ENCODE measurements at regions not wholly inside any gene's neighbourhood (a gene's known extent, or its start where the extent isn't known, plus 50 kb on each side); places are given as distances from the start of the nearest gene placed in this dataset.

DNA sequence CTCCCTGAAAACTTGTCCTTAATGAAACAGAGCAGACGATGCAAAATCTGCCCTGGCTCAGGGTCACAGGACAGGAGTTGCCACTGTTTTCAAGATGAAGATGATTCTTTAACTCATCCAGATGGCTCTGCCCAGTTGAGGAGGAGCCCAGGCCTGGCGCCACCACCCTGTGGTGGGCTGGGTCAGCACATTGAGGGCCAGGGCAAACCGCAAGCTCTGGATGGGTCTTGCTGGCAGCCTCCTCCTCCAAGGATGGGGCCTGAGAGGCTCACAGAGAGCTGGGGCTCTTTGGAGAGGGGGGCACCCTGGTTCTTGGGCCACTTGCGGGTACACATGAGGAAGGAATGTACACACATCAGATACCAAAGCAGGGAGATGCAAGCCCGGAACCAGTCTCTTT is 158.2 kb downstream of the NUAK1 start:
- Histone ChIP-seq H3K4me3 (no peak overlapping the region), H3K36me3 (no peaks in the 10 kb centered on the region), H3K27me3 (ENCODE audit: low read depth) (no peaks in the 10 kb centered on the region), H3K9me3 (replicated peaks) (no peaks in the 10 kb centered on the region), H3K4me1 (peaks cover 35% of the 10 kb centered on the region), H3K27ac (replicated peaks) (peak overlapping the region; percentile 16)
- TF ChIP-seq, protein P1, sequence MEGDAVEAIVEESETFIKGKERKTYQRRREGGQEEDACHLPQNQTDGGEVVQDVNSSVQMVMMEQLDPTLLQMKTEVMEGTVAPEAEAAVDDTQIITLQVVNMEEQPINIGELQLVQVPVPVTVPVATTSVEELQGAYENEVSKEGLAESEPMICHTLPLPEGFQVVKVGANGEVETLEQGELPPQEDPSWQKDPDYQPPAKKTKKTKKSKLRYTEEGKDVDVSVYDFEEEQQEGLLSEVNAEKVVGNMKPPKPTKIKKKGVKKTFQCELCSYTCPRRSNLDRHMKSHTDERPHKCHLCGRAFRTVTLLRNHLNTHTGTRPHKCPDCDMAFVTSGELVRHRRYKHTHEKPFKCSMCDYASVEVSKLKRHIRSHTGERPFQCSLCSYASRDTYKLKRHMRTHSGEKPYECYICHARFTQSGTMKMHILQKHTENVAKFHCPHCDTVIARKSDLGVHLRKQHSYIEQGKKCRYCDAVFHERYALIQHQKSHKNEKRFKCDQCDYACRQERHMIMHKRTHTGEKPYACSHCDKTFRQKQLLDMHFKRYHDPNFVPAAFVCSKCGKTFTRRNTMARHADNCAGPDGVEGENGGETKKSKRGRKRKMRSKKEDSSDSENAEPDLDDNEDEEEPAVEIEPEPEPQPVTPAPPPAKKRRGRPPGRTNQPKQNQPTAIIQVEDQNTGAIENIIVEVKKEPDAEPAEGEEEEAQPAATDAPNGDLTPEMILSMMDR (IDR thresholded peaks at IDR 0.05; ENCODE audit: borderline replicate concordance): no peak
- no peak for DNase-seq
- intact Hi-C loops (cut with micrococcal nuclease): no loop called here

DNA sequence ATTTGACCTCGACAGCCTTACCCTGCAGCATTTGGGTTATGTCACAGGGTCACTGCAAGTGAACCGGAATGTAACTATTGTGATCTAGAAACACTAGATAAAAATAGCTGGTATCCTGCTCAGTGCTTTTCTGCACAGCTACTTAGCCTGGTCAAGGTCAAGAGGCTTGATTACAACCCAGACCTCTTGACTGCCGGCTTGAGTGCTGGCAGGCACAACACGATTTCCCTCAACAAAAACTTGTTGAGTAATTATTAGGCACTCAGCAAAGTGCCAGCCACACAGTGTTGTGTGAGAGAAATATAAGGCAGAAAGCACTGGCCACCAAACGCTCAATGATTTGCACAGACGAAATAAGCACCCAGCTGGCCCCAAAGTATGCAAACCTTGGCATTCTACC is 156.7 kb downstream of the NUAK1 start:
- peak overlapping the region; percentile 83 for H3K27ac ChIP-seq (replicated peaks)
- H3K36me3 ChIP-seq: no peaks in the 10 kb centered on the region
- H3K4me1 ChIP-seq: peaks cover 35% of the 10 kb centered on the region
- intact Hi-C loops (cut with micrococcal nuclease): no loop called here
- no peaks in the 10 kb centered on the region for H3K9me3 ChIP-seq (replicated peaks)
- TF ChIP-seq, protein P1 (IDR thresholded peaks at IDR 0.05; ENCODE audit: borderline replicate concordance): no peak
- peak; percentile 42 for DNase-seq
- no peaks in the 10 kb centered on the region for H3K27me3 ChIP-seq (ENCODE audit: low read depth)
- no peak overlapping the region for H3K4me3 ChIP-seq

DNA sequence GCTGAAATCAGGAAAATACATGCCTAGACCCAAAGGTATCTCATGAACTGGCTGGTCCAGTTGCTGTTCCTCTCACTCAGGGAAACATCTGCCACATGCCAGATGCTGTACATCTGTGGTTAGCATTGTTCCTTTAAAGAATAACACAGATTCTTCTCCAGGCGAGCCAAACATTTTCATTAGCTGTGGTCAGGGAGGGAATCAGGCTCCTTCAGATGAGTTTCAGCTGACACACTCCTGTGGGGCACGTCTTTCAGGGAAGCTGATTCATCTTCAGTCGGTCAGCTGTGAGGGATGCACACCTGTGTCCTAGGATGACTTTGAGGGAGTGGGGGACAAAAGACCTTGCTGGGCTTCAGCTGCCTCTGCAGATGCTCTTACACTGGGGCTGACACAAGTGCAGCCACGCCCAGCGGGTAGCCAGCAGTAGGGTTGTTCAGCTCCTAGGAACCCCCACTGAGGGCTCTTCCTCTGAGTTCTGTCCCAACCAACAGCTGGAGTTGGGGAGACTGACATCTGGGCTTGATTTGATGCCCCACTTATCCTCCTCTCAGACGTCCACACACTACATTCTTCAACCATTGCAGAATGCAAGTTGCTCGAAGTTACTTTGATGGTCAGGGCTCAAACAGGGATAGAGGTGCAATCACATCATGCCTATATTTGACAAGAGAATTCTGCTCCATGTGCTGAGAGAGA is 155.0 kb downstream of the NUAK1 start:
- H3K27ac ChIP-seq (replicated peaks): no peak overlapping the region
- no peaks in the 10 kb centered on the region for H3K9me3 ChIP-seq (replicated peaks)
- no peaks in the 10 kb centered on the region for H3K27me3 ChIP-seq (ENCODE audit: low read depth)
- no peak for DNase-seq
- no peak overlapping the region for H3K4me3 ChIP-seq
- H3K4me1 ChIP-seq: peaks cover 35% of the 10 kb centered on the region
- H3K36me3 ChIP-seq: no peaks in the 10 kb centered on the region
- intact Hi-C loops (cut with micrococcal nuclease): no loop called here
- TF ChIP-seq, protein P1 (IDR thresholded peaks at IDR 0.05; ENCODE audit: borderline replicate concordance): no peak

DNA sequence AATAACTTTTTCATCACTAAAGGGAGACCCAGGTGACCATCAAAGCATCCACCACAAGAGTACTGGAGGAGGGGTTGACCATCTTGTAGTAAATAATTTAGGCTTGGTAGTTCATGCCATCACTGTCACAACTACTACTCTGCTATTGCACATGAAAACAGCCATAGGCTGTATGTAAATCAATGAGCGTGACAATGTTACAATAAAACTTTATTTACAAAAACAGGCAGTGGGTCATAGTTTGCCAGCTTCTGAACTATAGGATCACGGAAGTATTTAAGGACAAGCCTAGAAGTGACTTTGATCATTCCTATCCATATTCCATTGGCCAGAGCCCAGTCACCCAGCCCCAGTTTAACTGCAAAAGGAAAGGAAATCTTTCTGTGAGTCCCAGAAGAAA is 153.4 kb downstream of the NUAK1 start:
- no peaks in the 10 kb centered on the region for H3K27me3 ChIP-seq (ENCODE audit: low read depth)
- no peak overlapping the region for H3K4me3 ChIP-seq
- H3K4me1 ChIP-seq: peaks cover 27% of the 10 kb centered on the region
- TF ChIP-seq, protein P1 (IDR thresholded peaks at IDR 0.05; ENCODE audit: borderline replicate concordance): no peak
- H3K9me3 ChIP-seq (replicated peaks): no peaks in the 10 kb centered on the region
- no peaks in the 10 kb centered on the region for H3K36me3 ChIP-seq
- intact Hi-C loops (cut with micrococcal nuclease): no loop called here
- no peak for DNase-seq
- H3K27ac ChIP-seq (replicated peaks): no peak overlapping the region

DNA sequence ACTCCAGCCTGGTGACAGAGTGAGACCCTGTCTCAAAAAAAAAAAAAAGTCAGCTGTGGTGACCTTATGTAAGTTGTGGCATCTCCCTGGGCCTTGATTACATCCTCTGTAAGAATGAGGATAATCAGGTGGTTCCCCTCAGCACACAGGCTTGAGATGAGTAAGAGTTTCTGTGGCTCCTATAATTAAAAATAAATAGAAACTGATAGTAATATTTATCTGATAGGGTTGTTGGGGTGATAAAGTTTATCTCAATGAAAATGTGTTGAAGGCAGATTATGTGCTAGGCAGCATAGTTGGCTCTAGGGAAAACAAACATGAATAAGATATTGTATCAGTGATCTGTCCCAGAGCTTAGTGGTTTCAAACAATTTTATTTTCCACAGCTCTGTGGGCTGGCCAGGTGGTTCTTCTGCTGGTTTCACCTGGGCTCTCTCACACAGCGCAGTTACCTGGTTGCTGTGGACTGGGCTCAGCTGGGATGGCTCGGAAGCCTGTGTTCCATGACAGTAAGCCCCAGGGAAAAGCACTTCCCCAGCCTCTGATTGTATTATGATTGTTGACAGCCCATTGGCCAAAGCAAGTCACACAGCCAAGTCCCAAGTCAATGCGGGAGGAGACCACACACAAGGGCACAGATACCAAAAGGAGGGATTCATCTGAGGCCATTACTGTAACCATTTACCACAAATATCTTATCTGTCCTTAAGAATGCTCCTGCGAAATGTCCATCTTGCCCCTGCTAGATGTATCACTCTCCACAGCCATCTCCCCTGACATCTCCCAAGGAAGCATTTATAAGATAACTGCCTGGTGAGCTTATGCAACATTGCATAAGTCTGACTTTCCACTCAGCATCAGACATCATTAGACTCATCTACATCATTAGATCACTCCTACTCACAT is 151.7 kb downstream of the NUAK1 start:
- intact Hi-C loops (cut with micrococcal nuclease): no loop called here
- Histone ChIP-seq H3K4me1 (peaks cover 10% of the 10 kb centered on the region), H3K27ac (replicated peaks) (no peak overlapping the region), H3K4me3 (no peak overlapping the region), H3K36me3 (no peaks in the 10 kb centered on the region), H3K9me3 (replicated peaks) (no peaks in the 10 kb centered on the region), H3K27me3 (ENCODE audit: low read depth) (no peaks in the 10 kb centered on the region)
- DNase-seq: no peak
- TF ChIP-seq, protein P1 (IDR thresholded peaks at IDR 0.05; ENCODE audit: borderline replicate concordance): no peak
